ENCODE measurements at regions not wholly inside any gene's neighbourhood (a gene's known extent, or its start where the extent isn't known, plus 50 kb on each side); places are given as distances from the start of the nearest gene placed in this dataset.

GRCh38 chr16:60310846-60311445 is 1576.8 kb upstream of the GOT2 start:
- Histone ChIP-seq H3K27me3 (no peaks in the 10 kb centered on the region), H3K4me3 (no peak overlapping the region), H3K9me3 (no peaks in the 10 kb centered on the region), H3K27ac (no peak overlapping the region), H3K4me1 (no peaks in the 10 kb centered on the region), H3K36me3 (no peaks in the 10 kb centered on the region)
- WGBS, 2 donors = 70 to 81% methylated on average over 1 of the region's 1 CpG
- intact Hi-C loops (cut with DNase I) = no loop called here
- no peak for DNase-seq
- TF ChIP-seq POLR2A (IDR thresholded peaks at IDR 0.05) = no peak
- TF ChIP-seq POLR2AphosphoS5 (IDR thresholded peaks at IDR 0.05) = no peak
- TF ChIP-seq, protein P1, sequence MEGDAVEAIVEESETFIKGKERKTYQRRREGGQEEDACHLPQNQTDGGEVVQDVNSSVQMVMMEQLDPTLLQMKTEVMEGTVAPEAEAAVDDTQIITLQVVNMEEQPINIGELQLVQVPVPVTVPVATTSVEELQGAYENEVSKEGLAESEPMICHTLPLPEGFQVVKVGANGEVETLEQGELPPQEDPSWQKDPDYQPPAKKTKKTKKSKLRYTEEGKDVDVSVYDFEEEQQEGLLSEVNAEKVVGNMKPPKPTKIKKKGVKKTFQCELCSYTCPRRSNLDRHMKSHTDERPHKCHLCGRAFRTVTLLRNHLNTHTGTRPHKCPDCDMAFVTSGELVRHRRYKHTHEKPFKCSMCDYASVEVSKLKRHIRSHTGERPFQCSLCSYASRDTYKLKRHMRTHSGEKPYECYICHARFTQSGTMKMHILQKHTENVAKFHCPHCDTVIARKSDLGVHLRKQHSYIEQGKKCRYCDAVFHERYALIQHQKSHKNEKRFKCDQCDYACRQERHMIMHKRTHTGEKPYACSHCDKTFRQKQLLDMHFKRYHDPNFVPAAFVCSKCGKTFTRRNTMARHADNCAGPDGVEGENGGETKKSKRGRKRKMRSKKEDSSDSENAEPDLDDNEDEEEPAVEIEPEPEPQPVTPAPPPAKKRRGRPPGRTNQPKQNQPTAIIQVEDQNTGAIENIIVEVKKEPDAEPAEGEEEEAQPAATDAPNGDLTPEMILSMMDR (IDR thresholded peaks at IDR 0.05) = no peak
- no peak for TF ChIP-seq EP300 (IDR thresholded peaks at IDR 0.05)

DNA sequence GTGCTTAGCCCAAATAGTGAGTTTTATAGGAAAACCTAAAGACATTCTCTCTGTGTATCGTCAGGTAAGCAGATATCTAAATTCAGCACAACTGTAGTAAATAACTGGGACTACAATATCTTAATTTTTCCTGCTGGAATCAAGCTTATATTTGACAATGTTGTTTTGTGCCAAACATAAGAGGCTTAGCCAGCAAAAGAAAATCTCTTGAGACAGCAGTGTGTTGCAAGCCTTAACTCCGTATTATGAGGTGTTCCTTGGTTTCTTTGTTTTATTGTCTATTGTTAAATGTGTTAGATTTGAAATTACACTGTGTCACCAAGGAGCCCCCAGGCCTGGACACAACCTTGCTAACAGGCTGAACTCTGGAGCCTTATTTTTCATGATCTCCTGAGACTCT is 1570.6 kb upstream of the GOT2 start:
- intact Hi-C loops (cut with DNase I) = no loop called here
- Histone ChIP-seq H3K36me3 (no peaks in the 10 kb centered on the region), H3K9me3 (no peaks in the 10 kb centered on the region), H3K27me3 (no peaks in the 10 kb centered on the region), H3K4me3 (no peak overlapping the region), H3K4me1 (no peaks in the 10 kb centered on the region), H3K27ac (no peak overlapping the region)
- DNase-seq = no peak
- TF ChIP-seq, protein P1 (IDR thresholded peaks at IDR 0.05) = no peak
- TF ChIP-seq POLR2AphosphoS5 (IDR thresholded peaks at IDR 0.05) = no peak
- no peak for TF ChIP-seq POLR2A (IDR thresholded peaks at IDR 0.05)
- TF ChIP-seq EP300 (IDR thresholded peaks at IDR 0.05) = no peak
- 65 to 82% methylated on average over 2 of the region's 2 CpGs for WGBS, 2 donors

DNA sequence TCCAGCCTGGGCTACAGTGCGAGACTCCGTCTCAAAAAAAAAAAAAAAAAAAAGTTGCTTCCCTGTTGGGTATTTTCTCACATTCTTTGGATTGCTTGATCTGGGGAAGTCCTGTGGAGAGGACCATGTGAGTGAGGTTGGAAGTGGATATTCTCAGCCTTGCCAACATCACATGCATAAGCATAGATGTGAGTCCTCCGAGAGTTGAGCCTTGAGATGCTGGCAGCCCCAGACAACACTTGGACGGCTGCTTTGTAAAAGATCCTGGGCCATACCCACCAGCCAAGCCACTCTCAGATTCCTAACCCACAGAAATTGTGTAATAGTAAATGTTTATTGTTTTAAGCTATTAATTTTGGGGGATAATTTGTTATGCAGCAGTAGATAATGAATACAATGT is 1570.0 kb upstream of the GOT2 start:
- no peaks in the 10 kb centered on the region for H3K9me3 ChIP-seq
- no peaks in the 10 kb centered on the region for H3K27me3 ChIP-seq
- DNase-seq = no peak
- intact Hi-C loops (cut with DNase I) = no loop called here
- no peak overlapping the region for H3K4me3 ChIP-seq
- TF ChIP-seq, protein P1 (IDR thresholded peaks at IDR 0.05) = no peak
- TF ChIP-seq EP300 (IDR thresholded peaks at IDR 0.05) (no peak), POLR2AphosphoS5 (IDR thresholded peaks at IDR 0.05) (no peak), POLR2A (IDR thresholded peaks at IDR 0.05) (no peak)
- H3K36me3 ChIP-seq = no peaks in the 10 kb centered on the region
- H3K4me1 ChIP-seq = no peaks in the 10 kb centered on the region
- 89 to 92% methylated on average over 4 of the region's 4 CpGs for WGBS, 2 donors
- no peak overlapping the region for H3K27ac ChIP-seq

GRCh38 chr16:60302676-60303075 is 1568.6 kb upstream of the GOT2 start:
- Histone ChIP-seq H3K27ac (no peak overlapping the region), H3K9me3 (no peaks in the 10 kb centered on the region), H3K4me3 (no peak overlapping the region), H3K27me3 (no peaks in the 10 kb centered on the region), H3K36me3 (no peaks in the 10 kb centered on the region), H3K4me1 (no peaks in the 10 kb centered on the region)
- no peak for DNase-seq
- 66 to 77% methylated on average over 2 of the region's 2 CpGs for WGBS, 2 donors
- TF ChIP-seq POLR2A (IDR thresholded peaks at IDR 0.05) (no peak), POLR2AphosphoS5 (IDR thresholded peaks at IDR 0.05) (no peak), EP300 (IDR thresholded peaks at IDR 0.05) (no peak)
- TF ChIP-seq, protein P1 (IDR thresholded peaks at IDR 0.05) = no peak
- intact Hi-C loops (cut with DNase I) = no loop called here

- DNase-seq = no peak
- 82 to 83% methylated on average over 2 of the region's 2 CpGs for WGBS, 2 donors
- Histone ChIP-seq H3K27me3 (no peaks in the 10 kb centered on the region), H3K36me3 (no peaks in the 10 kb centered on the region), H3K4me1 (no peaks in the 10 kb centered on the region), H3K27ac (no peak overlapping the region), H3K9me3 (no peaks in the 10 kb centered on the region), H3K4me3 (no peak overlapping the region)
- intact Hi-C loops (cut with DNase I) = no loop called here
- TF ChIP-seq, protein P1 (IDR thresholded peaks at IDR 0.05) = no peak
- TF ChIP-seq POLR2AphosphoS5 (IDR thresholded peaks at IDR 0.05) = no peak
- no peak for TF ChIP-seq EP300 (IDR thresholded peaks at IDR 0.05)
- no peak for TF ChIP-seq POLR2A (IDR thresholded peaks at IDR 0.05)
Measured at GRCh38 chr16:60302261-60302660, 1568.1 kb upstream of the GOT2 start.
